Progenitor cell of endocrine pancreas (in vitro differentiated cells): ENCODE measurements at regions not wholly inside any gene's neighbourhood (a gene's known extent, or its start where the extent isn't known, plus 50 kb on each side); places are given as distances from the start of the nearest gene placed in this dataset.

Source experiments
- DNase-seq: peaks from one replicate; pipeline ENCODE4 v3.0.0; 2021; ENCODE audit warnings: low spot score; ENCODE audit not compliant: unreplicated experiment
- H3K27ac Mint-ChIP-seq: 2 replicates; pipeline ENCODE4 v1.8.0; 2021; ENCODE audit warnings: mild to moderate bottlenecking, moderate library complexity, mixed read lengths
- H3K27me3 Mint-ChIP-seq: 2 replicates; pipeline ENCODE4 v1.8.0; 2021; ENCODE audit warnings: mixed read lengths
- H3K36me3 Mint-ChIP-seq: 2 replicates; pipeline ENCODE4 v1.8.0; 2022; ENCODE audit warnings: mixed read lengths; ENCODE audit not compliant: insufficient read depth
- H3K4me1 Mint-ChIP-seq: 2 replicates; pipeline ENCODE4 v1.8.0; 2021; ENCODE audit warnings: low read depth, mixed read lengths
- H3K4me3 Mint-ChIP-seq: 2 replicates; pipeline ENCODE4 v1.8.0; 2021; ENCODE audit warnings: low read depth, mild to moderate bottlenecking, moderate library complexity, mixed read lengths
- H3K9me3 Mint-ChIP-seq: 2 replicates; pipeline ENCODE4 v1.8.0; 2021; ENCODE audit warnings: low read depth, mixed read lengths
- CTCF ChIP-seq: fragments of 200-600 bp; sonication (generic); IDR thresholded peaks from one replicate; pipeline ENCODE4 v1.5.0; 2021; ENCODE audit warnings: antibody characterized with exemption, mild to moderate bottlenecking; ENCODE audit not compliant: unreplicated experiment

- H3K4me1 Mint-ChIP-seq: no peaks in the 10 kb centered on the region
- peaks cover 6% of the 10 kb centered on the region for H3K9me3 Mint-ChIP-seq
- H3K27me3 Mint-ChIP-seq: no peaks in the 10 kb centered on the region
- no peak overlapping the region for H3K27ac Mint-ChIP-seq
- no peak for TF ChIP-seq CTCF
- H3K4me3 Mint-ChIP-seq: no peak overlapping the region
- DNase-seq: no peak
- H3K36me3 Mint-ChIP-seq: no peaks in the 10 kb centered on the region
Observed at GRCh38 chr13:104270731-104271130, 1204.5 kb upstream of the SLC10A2 start.

GRCh38 chr13:104267206-104267811, 1201.1 kb upstream of the SLC10A2 start:
- no peaks in the 10 kb centered on the region for H3K4me1 Mint-ChIP-seq
- no peak for DNase-seq
- no peak for TF ChIP-seq CTCF
- no peak overlapping the region for H3K4me3 Mint-ChIP-seq
- peaks cover 6% of the 10 kb centered on the region for H3K9me3 Mint-ChIP-seq
- no peaks in the 10 kb centered on the region for H3K27me3 Mint-ChIP-seq
- no peak overlapping the region for H3K27ac Mint-ChIP-seq
- no peaks in the 10 kb centered on the region for H3K36me3 Mint-ChIP-seq

- H3K4me3 Mint-ChIP-seq: no peak overlapping the region
Observed at GRCh38 chr13:104256701-104257100, 1190.5 kb upstream of the SLC10A2 start.

GRCh38 chr13:104253063-104253680, 1187.0 kb upstream of the SLC10A2 start:
- DNase-seq: no peak
- no peak for TF ChIP-seq CTCF
- H3K4me1 Mint-ChIP-seq: no peaks in the 10 kb centered on the region
- H3K4me3 Mint-ChIP-seq: no peak overlapping the region
- H3K9me3 Mint-ChIP-seq: no peaks in the 10 kb centered on the region
- H3K27me3 Mint-ChIP-seq: no peaks in the 10 kb centered on the region
- no peaks in the 10 kb centered on the region for H3K36me3 Mint-ChIP-seq
- no peak overlapping the region for H3K27ac Mint-ChIP-seq

More at GRCh38 chr13:104256701-104257100, 1190.5 kb upstream of the SLC10A2 start:
- Mint-ChIP-seq H3K4me1 (no peaks in the 10 kb centered on the region), H3K36me3 (no peaks in the 10 kb centered on the region), H3K9me3 (no peaks in the 10 kb centered on the region), H3K27me3 (no peaks in the 10 kb centered on the region), H3K27ac (no peak overlapping the region)
- TF ChIP-seq CTCF: no peak
- DNase-seq: no peak

GRCh38 chr13:104251931-104252330, 1185.7 kb upstream of the SLC10A2 start:
- Mint-ChIP-seq H3K4me3 (no peak overlapping the region), H3K4me1 (no peaks in the 10 kb centered on the region), H3K36me3 (no peaks in the 10 kb centered on the region), H3K9me3 (no peaks in the 10 kb centered on the region), H3K27ac (no peak overlapping the region), H3K27me3 (no peaks in the 10 kb centered on the region)
- DNase-seq: no peak
- no peak for TF ChIP-seq CTCF
